HG03565 (cell line): ENCODE measurements at regions not wholly inside any gene's neighbourhood (a gene's known extent, or its start where the extent isn't known, plus 50 kb on each side); places are given as distances from the start of the nearest gene placed in this dataset.

Experiments used
- ATAC-seq: cut with Tn5 transposase; IDR thresholded peaks from one replicate; pipeline ENCODE4 v1.9.1; 2021; ENCODE audit warnings: mild to moderate bottlenecking, moderate library complexity; ENCODE audit not compliant: unreplicated experiment

DNA sequence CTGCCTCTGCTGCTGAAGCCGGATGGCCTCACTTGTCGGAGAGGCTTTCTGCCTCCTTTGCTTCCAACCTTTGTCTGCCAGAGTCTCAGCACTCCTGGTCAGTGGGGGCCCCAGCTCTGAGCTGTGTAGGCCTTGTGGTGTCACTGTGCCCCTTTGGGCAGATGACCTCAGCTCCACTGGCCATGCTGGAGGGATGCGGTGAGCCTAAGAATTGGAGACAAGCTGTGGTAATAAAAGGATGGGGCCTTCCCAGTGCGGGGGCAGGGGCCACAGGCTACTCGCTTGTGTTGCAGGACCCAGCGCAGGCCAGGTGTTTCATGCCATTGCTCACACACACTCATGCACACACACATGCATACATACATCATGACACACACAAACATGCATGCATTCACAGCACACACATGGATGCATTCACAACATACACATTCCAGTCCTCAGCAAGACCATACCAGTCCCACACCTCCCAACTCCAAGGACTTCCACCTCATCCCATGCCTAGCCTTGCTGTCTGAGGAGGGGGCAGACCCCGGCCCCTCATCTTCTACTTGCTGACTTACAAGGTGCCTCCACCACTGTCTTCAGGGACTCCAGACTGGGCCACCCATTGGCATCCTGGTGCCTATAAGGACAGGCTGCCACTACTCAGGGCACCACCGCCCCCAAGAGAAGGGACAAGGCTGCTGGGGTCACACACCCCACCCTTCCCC lies 237.7 kb downstream of the SYK start:
- no peak for ATAC-seq

DNA sequence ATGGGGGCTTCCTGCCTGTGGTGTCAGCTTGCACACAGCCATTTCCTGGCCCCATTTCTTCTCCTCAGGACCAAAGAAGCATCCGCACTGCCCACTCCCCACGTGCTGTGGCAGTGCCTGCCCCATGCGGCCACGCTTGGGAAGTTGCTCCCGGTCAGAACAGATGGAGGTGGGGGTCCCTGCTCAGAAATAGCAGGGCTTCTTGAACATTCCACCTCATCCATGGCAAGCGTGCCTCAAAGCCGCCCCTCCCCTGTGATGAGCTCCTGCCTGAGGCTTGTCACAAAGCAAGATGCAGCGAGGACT lies 238.2 kb downstream of the SYK start:
- ATAC-seq: no peak

- no peak for ATAC-seq
Measured at GRCh38 chr9:91040371-91041215, 239.0 kb downstream of the SYK start.

GRCh38 chr9:91042024-91042423 lies 240.4 kb downstream of the SYK start:
- ATAC-seq: no peak

DNA sequence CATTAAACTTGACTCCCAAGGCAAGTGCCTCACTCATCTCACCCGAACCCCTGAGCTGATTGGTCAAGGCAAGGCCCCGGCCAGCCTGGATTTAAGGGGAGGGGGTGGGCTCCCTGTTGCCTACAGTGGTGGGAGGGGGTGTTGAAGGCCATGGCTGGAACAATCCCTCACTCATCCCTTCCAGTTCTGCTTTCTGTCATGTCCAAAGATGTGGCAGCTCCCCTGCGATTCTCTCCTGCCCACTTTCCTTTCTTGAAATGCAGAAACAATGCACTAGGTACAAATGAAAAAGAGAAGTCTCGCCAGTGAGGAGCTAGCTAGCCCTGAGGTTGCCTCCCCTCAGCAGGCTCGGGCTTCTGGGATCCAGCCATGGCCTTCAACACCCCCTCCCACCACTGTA lies 240.9 kb downstream of the SYK start:
- ATAC-seq: no peak

- ATAC-seq: no peak
Measured at GRCh38 chr9:91043056-91043810, 241.6 kb downstream of the SYK start.

- no peak for ATAC-seq
Measured at GRCh38 chr9:91043811-91044175, 242.2 kb downstream of the SYK start.

DNA sequence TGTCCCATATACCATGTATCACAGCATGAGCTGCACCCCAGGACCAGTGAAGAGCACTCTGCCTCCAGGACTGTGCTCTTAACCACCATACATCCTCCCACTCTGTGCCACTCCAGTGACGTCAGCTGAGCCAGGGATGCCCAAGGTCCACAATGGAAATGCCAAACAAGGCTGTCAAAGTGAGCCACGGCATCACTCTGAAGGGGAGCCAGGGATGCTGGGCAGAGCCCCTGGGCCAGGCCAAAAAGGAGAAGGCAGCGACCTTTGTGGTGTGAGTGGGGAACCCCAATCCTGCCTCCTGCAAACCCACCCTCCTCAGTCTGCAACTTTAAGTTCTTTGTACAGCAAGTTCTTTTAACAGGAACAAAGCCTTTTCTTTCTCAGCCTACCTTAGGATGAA lies 242.7 kb downstream of the SYK start:
- no peak for ATAC-seq

DNA sequence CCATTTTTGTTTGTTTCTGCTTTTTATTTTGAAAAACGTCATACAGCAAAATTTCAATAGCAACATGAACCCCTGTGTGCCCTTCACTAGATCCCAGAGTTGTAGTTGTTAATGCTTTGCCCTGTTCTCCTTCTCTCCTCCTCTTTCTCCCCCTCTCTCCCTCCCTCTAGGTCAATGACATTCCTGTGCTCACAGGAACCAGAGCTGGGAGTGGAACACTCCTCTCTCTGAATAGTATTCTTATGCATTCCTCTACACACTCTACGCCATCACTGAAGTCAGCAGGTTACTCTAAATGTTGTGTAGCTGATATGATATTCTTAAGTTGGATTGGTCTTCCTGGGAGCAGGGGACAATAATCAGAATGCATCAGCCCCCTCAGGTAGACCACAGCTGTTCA lies 243.4 kb downstream of the SYK start:
- no peak for ATAC-seq

DNA sequence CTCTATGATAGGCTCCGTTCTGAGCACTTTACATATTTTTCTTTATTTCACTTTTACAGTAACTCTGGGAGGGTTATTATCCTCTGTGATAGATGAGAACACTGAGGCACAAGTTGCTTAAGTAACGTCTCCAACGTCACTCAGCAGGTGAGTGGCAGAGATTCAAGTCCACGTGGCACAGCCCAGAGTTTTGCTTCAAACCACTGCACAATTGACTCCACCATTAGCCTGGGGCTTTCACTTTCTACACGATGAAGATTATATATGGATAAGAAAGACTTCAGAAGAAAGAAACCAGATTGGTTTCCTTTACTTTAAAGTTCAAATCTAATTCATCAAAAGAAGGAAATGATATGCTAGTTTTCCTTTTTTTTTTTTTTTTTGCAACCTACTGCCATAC lies 245.9 kb downstream of the SYK start:
- no peak for ATAC-seq

GRCh38 chr9:91047993-91048607 lies 246.5 kb downstream of the SYK start:
- ATAC-seq: no peak

DNA sequence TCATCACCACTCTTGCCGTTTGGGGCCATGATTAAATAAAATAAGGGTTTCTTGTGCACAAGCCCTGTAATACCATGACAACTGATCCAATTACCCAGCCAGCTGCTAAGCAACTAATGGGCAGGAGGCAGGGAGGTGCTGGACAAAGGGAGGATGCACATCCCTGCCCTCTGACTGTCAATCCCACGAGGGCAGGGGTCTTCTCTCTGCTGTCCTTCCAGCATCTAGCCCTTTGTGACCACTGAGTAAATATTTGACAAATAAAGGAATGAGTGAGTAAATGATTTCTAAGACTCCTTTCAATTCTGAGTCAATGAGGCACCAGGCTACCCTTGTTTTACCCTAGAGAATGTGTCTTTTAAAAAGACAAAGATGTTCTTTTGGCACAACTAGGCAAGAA lies 247.1 kb downstream of the SYK start:
- ATAC-seq: no peak

- no peak for ATAC-seq
Measured at GRCh38 chr9:91053824-91054223, 252.2 kb downstream of the SYK start.

DNA sequence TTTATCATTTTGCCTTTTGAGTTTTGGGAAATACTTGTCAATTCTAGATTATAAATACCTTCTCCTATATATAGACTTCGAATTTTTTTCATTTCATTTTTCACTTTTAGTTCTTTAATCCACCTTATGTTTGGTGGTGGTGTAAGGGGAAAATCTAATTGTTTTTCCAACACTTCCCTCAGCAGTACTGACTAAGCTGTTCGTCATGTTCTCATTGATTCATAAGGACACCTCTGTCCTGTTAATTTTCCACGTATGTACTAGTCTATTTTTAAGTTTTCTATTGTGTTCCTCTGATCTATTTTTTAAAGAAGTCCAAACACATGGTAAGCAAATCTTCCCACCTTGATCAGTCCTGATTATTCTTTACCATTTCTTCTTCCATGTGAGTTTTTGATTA lies 254.2 kb downstream of the SYK start:
- no peak for ATAC-seq

DNA sequence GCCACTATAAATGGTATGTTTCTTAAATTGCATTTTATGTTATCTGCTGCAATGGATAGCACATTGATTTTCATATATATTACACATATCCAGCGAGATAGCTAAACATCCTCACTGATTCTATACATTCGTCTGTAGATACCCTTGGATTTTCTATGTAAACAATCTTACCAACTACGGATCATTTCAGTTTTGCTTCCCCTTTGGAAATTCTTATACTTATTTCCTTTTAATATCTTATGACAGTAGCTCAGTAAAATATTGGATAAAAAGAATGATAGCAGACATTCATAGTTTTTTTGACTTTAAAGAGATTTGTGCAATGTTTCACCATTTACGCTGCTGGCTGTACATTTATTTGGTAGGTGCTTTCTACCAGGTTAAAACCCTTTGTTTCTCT lies 254.9 kb downstream of the SYK start:
- no peak for ATAC-seq

- no peak for ATAC-seq
Measured at GRCh38 chr9:91056917-91057316, 255.3 kb downstream of the SYK start.

DNA sequence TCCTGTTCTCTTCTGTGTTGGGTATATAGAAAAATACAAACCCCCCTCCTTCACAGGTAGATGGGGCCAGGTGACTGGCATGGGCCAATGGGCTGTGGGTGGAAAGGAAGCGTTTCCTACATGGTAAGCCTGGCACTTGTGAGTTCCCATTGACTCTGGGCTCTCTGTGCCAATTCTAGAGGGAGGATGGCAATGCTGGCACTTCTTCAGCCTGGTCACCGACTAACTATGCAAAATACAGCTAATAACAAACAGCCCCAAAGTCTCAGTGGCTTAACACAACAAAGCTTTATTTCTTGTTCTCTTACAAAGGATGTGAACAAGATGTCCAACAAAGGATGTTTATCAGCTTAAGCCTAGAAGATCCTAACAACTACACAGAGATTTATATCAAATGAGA lies 258.1 kb downstream of the SYK start:
- ATAC-seq: no peak

GRCh38 chr9:91060520-91061343 lies 259.1 kb downstream of the SYK start:
- ATAC-seq: no peak

GRCh38 chr9:91061506-91061905 lies 259.9 kb downstream of the SYK start:
- no peak for ATAC-seq

GRCh38 chr9:91062281-91062680 lies 260.7 kb downstream of the SYK start:
- ATAC-seq: no peak

DNA sequence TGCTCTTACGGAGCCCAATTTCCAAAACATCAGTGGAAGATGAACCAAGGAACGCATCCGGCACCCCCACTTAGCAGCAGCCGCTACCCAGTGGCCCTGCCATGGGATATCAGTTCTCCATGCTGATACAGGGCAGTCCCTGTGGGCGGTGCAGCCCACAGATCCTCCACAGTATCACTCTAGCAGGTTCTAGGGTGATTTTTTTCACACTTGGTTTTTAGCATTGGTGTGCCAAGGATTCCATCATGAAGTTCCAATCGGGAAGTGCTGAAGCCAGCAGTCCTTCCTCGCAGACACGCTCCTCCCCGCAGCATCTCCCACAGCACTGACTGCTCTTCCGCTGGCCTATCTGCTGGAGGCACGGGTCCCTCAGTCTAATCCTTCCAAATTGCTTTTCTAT lies 261.9 kb downstream of the SYK start:
- ATAC-seq: no peak
